SU-DHL-6 (cell line): ENCODE measurements at regions not wholly inside any gene's neighbourhood (a gene's known extent, or its start where the extent isn't known, plus 50 kb on each side); places are given as distances from the start of the nearest gene placed in this dataset.

Experiments used
- H2AFZ ChIP-seq: fragments of 200-600 bp; sonication (generic); 2 replicates; pipeline ENCODE4 v1.6.1; 2014; ENCODE audit warnings: low read depth, mild to moderate bottlenecking, moderate library complexity, mixed read lengths, antibody characterized with exemption, low read length; ENCODE audit not compliant: severe bottlenecking
- H3F3A ChIP-seq: fragments of 200-600 bp; shearing (Covaris generic); 2 replicates; pipeline ENCODE4 v1.6.0; 2016; ENCODE audit warnings: antibody characterized with exemption, mild to moderate bottlenecking; ENCODE audit not compliant: insufficient read depth
- H3K27ac ChIP-seq: fragments of 200-600 bp; sonication (generic); 2 replicates; pipeline ENCODE4 v1.5.1; 2016; ENCODE audit warnings: low read depth, mild to moderate bottlenecking, low read length, moderate library complexity, mixed read lengths
- H3K27me3 ChIP-seq: fragments of 200-600 bp; sonication (generic), shearing (Covaris generic); 2 replicates; pipeline ENCODE4 v1.6.0; 2014; ENCODE audit warnings: mild to moderate bottlenecking, low read length
- H3K36me3 ChIP-seq: fragments of 200-600 bp; sonication (generic); 2 replicates; pipeline ENCODE4 v1.6.1; 2014; ENCODE audit warnings: mild to moderate bottlenecking, low read length, mixed read lengths
- H3K4me2 ChIP-seq: fragments of 300-600, 200-600 bp; shearing (Covaris generic), sonication (generic); 2 replicates; pipeline ENCODE4 v1.6.0; 2014; ENCODE audit warnings: low read length, low read depth, mild to moderate bottlenecking; ENCODE audit not compliant: poor library complexity, severe bottlenecking
- H3K4me3 ChIP-seq: fragments of 200-600 bp; sonication (generic); 2 replicates; pipeline ENCODE4 v1.5.1; 2014; ENCODE audit warnings: antibody characterized with exemption, low read length, mild to moderate bottlenecking, mixed read lengths; ENCODE audit not compliant: insufficient read depth, poor library complexity, severe bottlenecking
- H3K79me2 ChIP-seq: fragments of 200-600 bp; sonication (generic); 2 replicates; pipeline ENCODE4 v1.6.1; 2014; ENCODE audit warnings: mild to moderate bottlenecking, low read length, moderate library complexity; ENCODE audit not compliant: insufficient read depth
- H3K9ac ChIP-seq: fragments of 200-600 bp; sonication (generic); 2 replicates; pipeline ENCODE4 v1.7.0; 2014; ENCODE audit warnings: mild to moderate bottlenecking, low read length
- H3K9me2 ChIP-seq: fragments of 200-600 bp; sonication (generic); replicated peaks from 2 replicates; pipeline ENCODE4 v1.6.1; 2014; ENCODE audit warnings: low read length; ENCODE audit not compliant: insufficient read depth
- H3K9me3 ChIP-seq: fragments of 200-600 bp; sonication (generic); 2 replicates; pipeline ENCODE4 v1.6.1; 2014; ENCODE audit warnings: low read length, mixed read lengths; ENCODE audit not compliant: insufficient read depth
- H4K20me1 ChIP-seq: fragments of 200-600 bp; sonication (generic); 2 replicates; pipeline ENCODE4 v1.6.1; 2014; ENCODE audit warnings: low read depth, mild to moderate bottlenecking, antibody characterized with exemption, low read length, moderate library complexity, mixed read lengths
- EZH2phosphoT487 ChIP-seq: fragments of 200-600 bp; sonication (generic), shearing (Covaris generic); conservative IDR thresholded peaks from 2 replicates; pipeline ENCODE4 v1.6.1; 2018; ENCODE audit warnings: mild to moderate bottlenecking, antibody characterized with exemption, low read length, moderate library complexity, mixed read lengths
- TF ChIP-seq, protein P1 (sequence below): fragments of 200-600 bp; sonication (generic); IDR thresholded peaks from one replicate; pipeline ENCODE4 v1.5.1; 2017; ENCODE audit warnings: antibody characterized with exemption, mild to moderate bottlenecking, low read length, moderate library complexity; ENCODE audit not compliant: insufficient read depth, poor library complexity, severe bottlenecking

GRCh38 chr3:110405830-110406585 is 665.6 kb upstream of the NECTIN3 start:
- no peaks in the 10 kb centered on the region for H3F3A ChIP-seq
- no peaks in the 10 kb centered on the region for H3K9me3 ChIP-seq
- H3K4me3 ChIP-seq: no peak overlapping the region
- no peaks in the 10 kb centered on the region for H4K20me1 ChIP-seq
- H3K79me2 ChIP-seq: no peaks in the 10 kb centered on the region
- no peak overlapping the region for H3K4me2 ChIP-seq
- TF ChIP-seq EZH2phosphoT487: no peak
- TF ChIP-seq, protein P1, sequence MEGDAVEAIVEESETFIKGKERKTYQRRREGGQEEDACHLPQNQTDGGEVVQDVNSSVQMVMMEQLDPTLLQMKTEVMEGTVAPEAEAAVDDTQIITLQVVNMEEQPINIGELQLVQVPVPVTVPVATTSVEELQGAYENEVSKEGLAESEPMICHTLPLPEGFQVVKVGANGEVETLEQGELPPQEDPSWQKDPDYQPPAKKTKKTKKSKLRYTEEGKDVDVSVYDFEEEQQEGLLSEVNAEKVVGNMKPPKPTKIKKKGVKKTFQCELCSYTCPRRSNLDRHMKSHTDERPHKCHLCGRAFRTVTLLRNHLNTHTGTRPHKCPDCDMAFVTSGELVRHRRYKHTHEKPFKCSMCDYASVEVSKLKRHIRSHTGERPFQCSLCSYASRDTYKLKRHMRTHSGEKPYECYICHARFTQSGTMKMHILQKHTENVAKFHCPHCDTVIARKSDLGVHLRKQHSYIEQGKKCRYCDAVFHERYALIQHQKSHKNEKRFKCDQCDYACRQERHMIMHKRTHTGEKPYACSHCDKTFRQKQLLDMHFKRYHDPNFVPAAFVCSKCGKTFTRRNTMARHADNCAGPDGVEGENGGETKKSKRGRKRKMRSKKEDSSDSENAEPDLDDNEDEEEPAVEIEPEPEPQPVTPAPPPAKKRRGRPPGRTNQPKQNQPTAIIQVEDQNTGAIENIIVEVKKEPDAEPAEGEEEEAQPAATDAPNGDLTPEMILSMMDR: no peak
- H3K27ac ChIP-seq: no peak overlapping the region
- H3K36me3 ChIP-seq: no peaks in the 10 kb centered on the region
- no peaks in the 10 kb centered on the region for H3K27me3 ChIP-seq
- no peaks in the 10 kb centered on the region; the same call in 1 of the 2 replicates for H3K9me2 ChIP-seq
- H2AFZ ChIP-seq: no peak overlapping the region
- no peak overlapping the region for H3K9ac ChIP-seq

GRCh38 chr3:110413266-110413665 is 658.4 kb upstream of the NECTIN3 start:
- Histone ChIP-seq H2AFZ (no peak overlapping the region), H3K9ac (no peak overlapping the region), H3K79me2 (no peaks in the 10 kb centered on the region), H3K4me3 (no peak overlapping the region), H3K27ac (no peak overlapping the region), H3F3A (no peaks in the 10 kb centered on the region), H4K20me1 (no peaks in the 10 kb centered on the region), H3K36me3 (no peaks in the 10 kb centered on the region), H3K9me3 (no peaks in the 10 kb centered on the region), H3K9me2 (no peaks in the 10 kb centered on the region), H3K4me2 (no peak overlapping the region), H3K27me3 (no peaks in the 10 kb centered on the region)
- TF ChIP-seq, protein P1: no peak
- no peak for TF ChIP-seq EZH2phosphoT487

- Histone ChIP-seq H3K36me3 (no peaks in the 10 kb centered on the region), H3K4me2 (no peak overlapping the region), H3K4me3 (no peak overlapping the region), H3K79me2 (no peaks in the 10 kb centered on the region), H2AFZ (no peak overlapping the region), H3K9me3 (no peaks in the 10 kb centered on the region), H3F3A (no peaks in the 10 kb centered on the region), H4K20me1 (no peaks in the 10 kb centered on the region), H3K27me3 (no peaks in the 10 kb centered on the region), H3K27ac (no peak overlapping the region), H3K9me2 (no peaks in the 10 kb centered on the region), H3K9ac (no peak overlapping the region)
- TF ChIP-seq, protein P1: no peak
- no peak for TF ChIP-seq EZH2phosphoT487
Observed at GRCh38 chr3:110413807-110414748, 657.5 kb upstream of the NECTIN3 start.
